ENCODE measurements at regions not wholly inside any gene's neighbourhood (a gene's known extent, or its start where the extent isn't known, plus 50 kb on each side); places are given as distances from the start of the nearest gene placed in this dataset.

DNA sequence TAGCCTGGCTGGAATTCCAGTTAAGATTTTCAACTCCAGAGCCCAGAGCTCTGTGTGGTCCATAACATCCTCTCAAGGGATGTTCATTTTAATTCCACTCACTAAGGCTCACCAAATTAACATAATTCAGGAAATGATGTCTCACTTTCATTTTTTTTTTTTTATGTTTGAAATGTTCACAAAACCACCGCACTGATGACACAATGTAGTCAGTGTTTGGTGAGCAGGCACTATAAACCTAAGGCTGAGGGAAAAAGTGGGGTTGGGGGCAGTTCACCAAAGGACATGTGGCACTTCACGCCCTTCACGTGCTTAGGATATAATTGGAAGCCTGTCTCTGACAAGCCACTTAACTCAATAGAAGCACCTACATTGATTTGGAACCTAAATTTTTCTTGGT lies 177.3 kb upstream of the CAMK1G start:
- H3K4me2 ChIP-seq (replicated peaks; ENCODE audit: extremely low read depth, low read length, poor library complexity, severe bottlenecking), result no peak overlapping the region
- H3K27ac ChIP-seq (ENCODE audit: low read depth in 1 of 2, low read length in 2 of 2), result no peak overlapping the region
- H4K20me1 ChIP-seq (ENCODE audit: insufficient read depth, low read length), result no peaks in the 10 kb centered on the region
- Mint-ChIP-seq H3K27me3 (ENCODE audit: low read depth in 3 of 3) (peaks cover 0 to 5% (median 0%) of the 10 kb centered on the region in 3 donors), H3K4me1 (peaks cover 49% of the 10 kb centered on the region), H3K4me3 (no peak overlapping the region), H3K27ac (no peak overlapping the region), H3K9me3 (peaks cover 0 to 1% (median 0%) of the 10 kb centered on the region in 7 donors), H3K36me3 (no peaks in the 10 kb centered on the region)
- no peaks in the 10 kb centered on the region for H3K27me3 ChIP-seq (ENCODE audit: control insufficient read depth in 2 of 2, insufficient read depth in 2 of 2, low read length in 2 of 2)
- no peak for DNase-seq
- TF ChIP-seq, protein P1, sequence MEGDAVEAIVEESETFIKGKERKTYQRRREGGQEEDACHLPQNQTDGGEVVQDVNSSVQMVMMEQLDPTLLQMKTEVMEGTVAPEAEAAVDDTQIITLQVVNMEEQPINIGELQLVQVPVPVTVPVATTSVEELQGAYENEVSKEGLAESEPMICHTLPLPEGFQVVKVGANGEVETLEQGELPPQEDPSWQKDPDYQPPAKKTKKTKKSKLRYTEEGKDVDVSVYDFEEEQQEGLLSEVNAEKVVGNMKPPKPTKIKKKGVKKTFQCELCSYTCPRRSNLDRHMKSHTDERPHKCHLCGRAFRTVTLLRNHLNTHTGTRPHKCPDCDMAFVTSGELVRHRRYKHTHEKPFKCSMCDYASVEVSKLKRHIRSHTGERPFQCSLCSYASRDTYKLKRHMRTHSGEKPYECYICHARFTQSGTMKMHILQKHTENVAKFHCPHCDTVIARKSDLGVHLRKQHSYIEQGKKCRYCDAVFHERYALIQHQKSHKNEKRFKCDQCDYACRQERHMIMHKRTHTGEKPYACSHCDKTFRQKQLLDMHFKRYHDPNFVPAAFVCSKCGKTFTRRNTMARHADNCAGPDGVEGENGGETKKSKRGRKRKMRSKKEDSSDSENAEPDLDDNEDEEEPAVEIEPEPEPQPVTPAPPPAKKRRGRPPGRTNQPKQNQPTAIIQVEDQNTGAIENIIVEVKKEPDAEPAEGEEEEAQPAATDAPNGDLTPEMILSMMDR (IDR thresholded peaks at IDR 0.05), result no peak
- no CpG with 5 or more reads among the region's 3 CpGs for WGBS (ENCODE audit: insufficient coverage)
- H2AFZ ChIP-seq (ENCODE audit: insufficient read depth, low read depth, low read length, poor library complexity, severe bottlenecking), result no peak overlapping the region
- no peaks in the 10 kb centered on the region for H3K79me2 ChIP-seq (ENCODE audit: insufficient read depth, low read length)
- no peaks in the 10 kb centered on the region for H3K9me3 ChIP-seq (replicated peaks in 1 of 2; ENCODE audit: control insufficient read depth in 1 of 2, insufficient read depth in 1 of 2, low read length in 2 of 2)
- no peak overlapping the region for H3K9ac ChIP-seq (ENCODE audit: insufficient read depth, low read length, poor library complexity, severe bottlenecking)
- intact Hi-C loops (cut with micrococcal nuclease), result no loop called here
- no peaks in the 10 kb centered on the region for H3K36me3 ChIP-seq (replicated peaks in 1 of 2; ENCODE audit: control insufficient read depth in 1 of 2, insufficient read depth in 2 of 2, low read length in 2 of 2)
- no peak overlapping the region for H3K4me3 ChIP-seq (replicated peaks in 1 of 3; ENCODE audit: low read depth in 2 of 3, low read length in 3 of 3)
- H3K4me1 ChIP-seq (ENCODE audit: control insufficient read depth in 1 of 2, insufficient read depth in 2 of 2, low read length in 2 of 2), result peaks cover 50 to 56% of the 10 kb centered on the region in 2 donors

DNA sequence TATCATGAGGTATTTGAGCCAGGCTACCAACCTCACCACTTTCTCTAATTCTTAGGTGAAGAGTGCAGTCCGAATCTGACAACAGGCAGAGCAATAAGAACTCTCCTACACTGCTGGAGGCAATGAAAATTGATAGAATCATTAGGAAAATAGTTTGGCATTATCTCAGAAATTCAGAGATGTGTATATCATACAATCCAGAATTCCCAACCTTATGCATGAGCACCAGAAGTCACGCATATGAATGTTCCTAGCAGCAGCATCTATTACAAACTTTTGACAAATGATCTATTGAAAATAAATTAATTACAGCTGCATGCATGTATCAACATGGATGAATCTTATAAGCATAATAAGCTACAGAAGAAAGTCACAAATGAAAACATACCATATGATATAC lies 176.9 kb upstream of the CAMK1G start:
- DNase-seq, result no peak
- WGBS (ENCODE audit: insufficient coverage), result no CpG with 5 or more reads among the region's 2 CpGs
- no peak overlapping the region for H3K9ac ChIP-seq (ENCODE audit: insufficient read depth, low read length, poor library complexity, severe bottlenecking)
- no peak overlapping the region for H3K4me3 ChIP-seq (replicated peaks in 1 of 3; ENCODE audit: low read depth in 2 of 3, low read length in 3 of 3)
- H3K9me3 ChIP-seq (replicated peaks in 1 of 2; ENCODE audit: control insufficient read depth in 1 of 2, insufficient read depth in 1 of 2, low read length in 2 of 2), result no peaks in the 10 kb centered on the region
- Mint-ChIP-seq H3K4me3 (no peak overlapping the region), H3K9me3 (peaks cover 0 to 2% (median 0%) of the 10 kb centered on the region in 7 donors), H3K4me1 (peaks cover 53% of the 10 kb centered on the region), H3K36me3 (no peaks in the 10 kb centered on the region), H3K27me3 (ENCODE audit: low read depth in 3 of 3) (peaks cover 0 to 5% (median 0%) of the 10 kb centered on the region in 3 donors), H3K27ac (no peak overlapping the region)
- H2AFZ ChIP-seq (ENCODE audit: insufficient read depth, low read depth, low read length, poor library complexity, severe bottlenecking), result no peak overlapping the region
- intact Hi-C loops (cut with micrococcal nuclease), result no loop called here
- H3K4me2 ChIP-seq (replicated peaks; ENCODE audit: extremely low read depth, low read length, poor library complexity, severe bottlenecking), result no peak overlapping the region
- no peaks in the 10 kb centered on the region for H3K27me3 ChIP-seq (ENCODE audit: control insufficient read depth in 2 of 2, insufficient read depth in 2 of 2, low read length in 2 of 2)
- peaks cover 54 to 60% of the 10 kb centered on the region in 2 donors for H3K4me1 ChIP-seq (ENCODE audit: control insufficient read depth in 1 of 2, insufficient read depth in 2 of 2, low read length in 2 of 2)
- no peaks in the 10 kb centered on the region for H3K36me3 ChIP-seq (replicated peaks in 1 of 2; ENCODE audit: control insufficient read depth in 1 of 2, insufficient read depth in 2 of 2, low read length in 2 of 2)
- no peaks in the 10 kb centered on the region for H4K20me1 ChIP-seq (ENCODE audit: insufficient read depth, low read length)
- no peaks in the 10 kb centered on the region for H3K79me2 ChIP-seq (ENCODE audit: insufficient read depth, low read length)
- TF ChIP-seq, protein P1 (IDR thresholded peaks at IDR 0.05), result no peak
- H3K27ac ChIP-seq (ENCODE audit: low read depth in 1 of 2, low read length in 2 of 2), result no peak overlapping the region
